HG03039 (cell line): ENCODE measurements at regions not wholly inside any gene's neighbourhood (a gene's known extent, or its start where the extent isn't known, plus 50 kb on each side); places are given as distances from the start of the nearest gene placed in this dataset.

Source experiments
- ATAC-seq: cut with Tn5 transposase; IDR thresholded peaks from one replicate; pipeline ENCODE4 v1.9.1; 2021; ENCODE audit warnings: mild to moderate bottlenecking, moderate library complexity; ENCODE audit not compliant: unreplicated experiment

DNA sequence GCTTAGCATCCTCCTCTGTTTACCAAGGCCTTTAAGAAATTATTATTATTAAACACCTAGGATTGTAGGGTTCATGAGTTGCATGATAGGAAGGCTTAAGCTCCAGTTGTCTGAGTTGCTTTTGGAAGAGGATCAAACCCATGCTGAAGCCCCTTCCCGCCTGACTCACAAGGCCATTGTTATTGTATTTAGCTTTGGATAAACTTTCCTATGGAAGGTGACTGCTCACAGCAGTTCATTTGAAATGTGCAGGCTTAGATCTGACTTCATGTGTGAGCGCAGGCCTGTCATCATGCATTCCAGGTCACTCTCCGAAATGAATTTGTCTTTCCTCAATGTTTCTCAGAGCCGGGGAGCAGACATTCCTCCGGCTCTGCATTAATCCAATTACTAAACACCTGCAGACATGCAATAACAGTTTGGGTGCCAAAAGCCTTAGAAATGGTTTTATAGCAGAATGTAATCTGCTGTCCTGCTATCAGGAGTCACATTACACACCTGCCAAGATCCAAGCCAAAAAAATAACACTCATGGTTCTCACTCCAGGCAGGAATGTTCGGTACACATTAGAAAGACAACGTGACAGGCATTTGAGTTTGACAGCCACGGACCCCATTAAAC is 119.9 kb downstream of the OSR1 start:
- ATAC-seq: no peak

- ATAC-seq: no peak
Measured at GRCh38 chr2:19235308-19235707, 123.1 kb downstream of the OSR1 start.

DNA sequence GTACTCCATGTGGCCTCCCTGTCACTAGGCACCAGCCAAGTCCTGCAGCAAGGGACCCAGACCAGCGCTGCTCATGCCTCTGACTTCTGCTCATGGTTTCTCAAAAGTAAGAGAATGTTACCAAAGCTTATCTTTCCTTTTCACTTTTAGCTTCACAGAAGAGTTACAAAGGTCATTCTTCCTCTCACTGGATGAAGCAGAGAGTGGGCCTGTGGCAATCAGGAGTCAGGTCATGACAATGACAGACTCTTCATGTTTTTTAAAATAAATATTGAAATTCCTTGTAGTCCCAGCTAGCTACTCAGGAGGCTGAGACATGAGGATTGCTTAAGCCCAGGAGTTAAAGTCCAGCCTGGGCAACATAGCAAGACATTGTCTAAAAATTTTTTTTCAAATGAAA is 126.1 kb downstream of the OSR1 start:
- ATAC-seq: no peak

DNA sequence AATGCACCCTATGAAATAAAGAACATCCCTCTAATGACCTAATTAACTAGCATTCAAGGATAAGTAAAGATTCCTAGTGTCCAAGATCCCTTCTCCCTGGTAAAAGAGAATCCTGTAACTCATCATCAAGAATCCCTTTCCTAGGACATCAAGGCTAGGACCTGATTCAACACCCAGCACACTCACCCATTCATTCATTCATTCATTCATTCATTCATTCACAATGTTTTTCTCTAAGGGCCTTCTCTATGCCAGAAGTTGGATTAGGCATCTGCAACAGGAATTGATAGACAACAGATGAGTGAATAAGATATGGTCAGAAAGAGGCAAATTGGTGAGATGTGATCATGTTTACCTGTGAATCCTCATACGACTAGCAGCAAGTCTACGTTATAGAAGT is 126.8 kb downstream of the OSR1 start:
- no peak for ATAC-seq

DNA sequence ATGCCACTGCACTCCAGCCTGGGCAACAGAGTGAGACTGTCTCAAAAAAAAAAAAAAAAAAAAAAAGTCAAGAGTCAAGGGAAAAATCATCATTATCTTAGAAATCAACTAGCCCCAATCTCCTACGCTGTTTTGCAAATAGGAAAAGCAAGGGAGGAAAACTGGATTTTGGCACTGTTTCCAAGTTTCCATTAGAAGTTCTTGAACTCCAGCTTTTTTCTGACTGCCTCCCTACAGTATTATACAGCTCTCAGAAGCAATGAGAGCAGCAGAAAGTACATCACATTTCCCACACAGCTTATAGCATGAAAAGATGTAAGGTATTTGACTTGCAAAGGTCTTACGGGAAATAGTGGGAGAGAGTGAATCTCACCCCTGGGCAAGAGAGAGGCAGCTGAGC is 127.8 kb downstream of the OSR1 start:
- ATAC-seq: no peak

DNA sequence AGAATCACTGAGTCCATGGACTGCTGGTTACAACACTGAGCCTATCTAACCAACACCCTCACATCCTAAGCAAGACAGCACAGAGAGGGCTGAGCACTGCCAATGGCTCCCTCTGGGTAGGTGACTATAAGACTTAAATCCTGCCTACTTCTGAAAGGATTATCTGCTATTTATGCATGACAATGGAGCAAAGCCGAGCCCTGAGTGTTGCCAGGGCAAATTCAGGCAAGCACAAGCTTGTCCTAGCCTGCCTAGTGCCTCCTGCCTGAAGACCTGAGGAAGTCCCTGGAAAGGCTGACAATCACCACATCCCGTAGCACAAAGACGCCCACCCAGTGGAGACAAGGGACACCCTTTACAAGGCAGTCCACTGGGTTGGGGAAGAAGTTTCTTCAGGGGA is 129.7 kb downstream of the OSR1 start:
- no peak for ATAC-seq

DNA sequence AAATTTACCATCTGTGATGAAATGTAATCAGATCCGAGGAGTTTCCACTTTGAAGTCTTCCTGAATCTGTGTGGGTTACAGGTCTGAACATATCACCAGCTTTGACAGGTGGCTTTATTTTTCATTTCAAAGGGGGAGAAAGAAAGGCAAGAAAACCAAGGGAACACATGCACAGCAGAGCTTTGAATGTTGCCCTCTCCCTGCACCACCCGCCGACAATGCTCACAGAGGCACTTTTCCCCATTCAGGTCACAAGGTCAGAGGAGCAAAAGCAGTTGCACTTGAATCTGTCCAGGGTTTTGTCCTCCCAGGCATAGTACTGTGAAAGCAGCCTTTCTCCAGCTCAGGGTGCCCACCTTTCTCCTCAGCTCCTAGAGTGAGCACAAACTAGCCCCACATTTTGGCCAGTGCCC is 130.2 kb downstream of the OSR1 start:
- no peak for ATAC-seq

GRCh38 chr2:19226871-19227270 is 131.6 kb downstream of the OSR1 start:
- no peak for ATAC-seq

DNA sequence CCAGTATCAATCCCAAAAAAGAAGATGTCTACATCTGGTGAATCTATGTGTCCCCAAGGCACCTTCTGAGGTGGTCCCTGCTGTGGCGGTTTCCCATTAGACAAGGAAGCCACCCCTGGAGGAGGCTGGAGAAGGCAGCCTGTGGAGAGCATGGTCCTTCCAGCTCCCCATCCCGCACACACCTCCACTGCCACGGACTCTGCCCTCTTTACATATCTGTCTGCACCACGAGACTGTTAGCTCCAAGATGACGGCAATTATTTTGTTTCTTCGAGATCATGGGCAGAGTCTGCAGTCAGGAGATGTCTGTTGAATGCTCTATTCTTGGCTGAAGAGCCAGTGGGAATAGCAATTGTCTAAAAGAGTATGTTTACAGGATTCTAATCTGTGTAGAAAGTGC is 132.0 kb downstream of the OSR1 start:
- ATAC-seq: no peak

DNA sequence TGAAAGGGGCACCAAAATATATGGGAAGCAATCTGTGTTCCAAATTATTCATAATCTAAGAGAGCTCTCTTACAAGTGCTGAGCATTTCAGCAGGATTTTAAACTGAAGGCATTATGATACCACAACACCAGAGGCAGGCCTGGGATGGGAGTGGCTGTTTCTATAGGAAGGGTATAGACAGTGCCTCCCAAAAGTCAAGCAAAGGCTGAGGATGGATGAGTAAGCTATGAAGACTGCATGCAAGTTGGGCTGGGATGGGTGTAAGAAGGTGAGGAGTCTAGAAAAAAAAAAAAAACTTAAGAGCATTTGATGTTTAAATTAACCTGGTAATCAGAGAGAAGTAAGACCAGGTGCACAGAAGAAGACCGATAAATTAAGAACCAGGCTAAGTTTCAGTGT is 132.5 kb downstream of the OSR1 start:
- ATAC-seq: no peak

GRCh38 chr2:19225126-19225525 is 133.3 kb downstream of the OSR1 start:
- no peak for ATAC-seq

DNA sequence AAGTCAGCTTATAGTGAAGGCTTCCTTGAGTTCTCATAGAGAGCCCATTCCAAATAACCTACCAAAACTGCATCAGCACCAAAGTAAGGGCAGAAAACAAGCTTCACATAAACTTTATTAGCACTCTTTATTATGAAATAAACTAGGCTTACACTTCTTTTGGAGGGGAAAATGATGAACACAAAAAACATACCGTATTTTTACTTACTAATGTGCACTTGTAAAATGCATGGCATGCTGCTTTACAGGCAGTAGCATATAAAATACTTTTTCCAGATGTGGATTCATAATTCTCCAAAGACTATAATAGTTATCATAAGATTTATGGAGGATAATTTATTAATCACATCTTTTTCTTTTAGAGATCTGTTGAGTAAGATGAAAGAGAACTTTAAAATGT is 133.9 kb downstream of the OSR1 start:
- no peak for ATAC-seq

DNA sequence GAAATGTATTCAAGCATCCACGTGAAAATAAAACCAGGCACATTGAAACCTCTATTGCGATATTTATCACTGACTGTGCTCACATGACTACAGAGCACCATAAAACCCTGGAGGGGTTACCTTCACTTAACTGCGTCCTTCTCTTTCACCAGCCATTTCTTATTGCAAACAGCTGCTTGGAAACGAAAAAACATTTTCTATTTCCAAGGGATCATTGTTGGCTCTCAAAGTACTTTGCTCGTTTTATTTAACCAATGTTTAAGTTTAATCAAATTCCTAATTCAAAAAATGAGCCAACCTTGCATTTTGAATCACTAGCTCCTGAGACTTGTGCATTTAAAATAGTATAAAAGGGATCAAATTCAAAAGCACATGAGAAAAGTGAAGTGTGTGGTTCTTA is 134.4 kb downstream of the OSR1 start:
- ATAC-seq: no peak

- ATAC-seq: no peak
Measured at GRCh38 chr2:19219060-19219459, 139.4 kb downstream of the OSR1 start.

DNA sequence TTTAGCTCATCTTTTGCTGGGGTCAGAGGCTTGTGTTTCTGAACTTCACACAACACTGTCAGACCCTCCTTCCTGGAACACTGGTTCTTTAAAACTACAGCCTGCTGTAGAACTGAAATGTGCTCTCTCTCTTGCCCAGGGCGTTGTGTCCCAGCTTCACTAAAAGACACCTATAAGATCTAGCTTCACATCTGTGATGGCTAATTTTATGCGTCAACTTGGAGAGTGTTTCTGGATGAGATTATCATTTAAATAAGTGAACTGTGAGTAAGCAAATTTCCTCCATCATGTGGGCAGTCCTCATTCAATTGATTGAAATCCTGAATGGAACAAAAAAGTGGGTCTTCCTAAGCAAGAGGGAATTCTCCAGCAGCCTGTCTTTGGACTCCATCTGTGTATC is 140.3 kb downstream of the OSR1 start:
- no peak for ATAC-seq

- ATAC-seq: no peak
Measured at GRCh38 chr2:19216676-19217602, 141.5 kb downstream of the OSR1 start.

- no peak for ATAC-seq
Measured at GRCh38 chr2:19216238-19216637, 142.2 kb downstream of the OSR1 start.

DNA sequence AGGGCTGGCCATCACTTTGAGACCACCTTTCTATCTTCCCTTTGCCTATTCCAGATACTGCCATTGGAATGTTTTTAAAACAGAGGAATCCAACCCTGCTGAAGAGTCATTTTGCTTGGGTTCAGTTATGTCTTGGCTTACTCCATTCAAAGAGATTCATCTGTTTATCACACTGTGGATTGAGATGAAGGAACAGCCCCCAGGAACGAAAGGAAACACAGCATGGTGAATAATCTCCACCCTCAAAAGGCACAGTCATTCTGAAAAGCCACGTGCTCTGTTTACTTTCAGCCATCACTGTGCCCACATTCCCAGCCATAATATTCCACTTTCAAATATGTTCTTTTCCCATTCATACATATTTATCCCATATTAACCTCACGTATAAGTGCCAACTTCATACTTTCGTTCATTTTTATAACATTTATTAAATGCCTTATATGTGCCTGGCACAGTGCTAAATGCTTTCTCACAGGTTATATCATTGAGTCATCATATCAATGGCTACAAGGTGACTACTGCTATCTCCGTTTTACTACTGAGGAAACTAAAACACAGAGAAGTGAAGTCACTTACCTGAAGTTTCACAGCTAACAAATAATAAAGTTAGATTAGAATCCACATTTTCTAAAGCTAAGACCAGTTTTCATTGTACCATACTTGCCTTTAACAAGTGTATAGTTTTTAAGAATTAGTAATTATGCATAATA is 143.6 kb downstream of the OSR1 start:
- ATAC-seq: no peak

DNA sequence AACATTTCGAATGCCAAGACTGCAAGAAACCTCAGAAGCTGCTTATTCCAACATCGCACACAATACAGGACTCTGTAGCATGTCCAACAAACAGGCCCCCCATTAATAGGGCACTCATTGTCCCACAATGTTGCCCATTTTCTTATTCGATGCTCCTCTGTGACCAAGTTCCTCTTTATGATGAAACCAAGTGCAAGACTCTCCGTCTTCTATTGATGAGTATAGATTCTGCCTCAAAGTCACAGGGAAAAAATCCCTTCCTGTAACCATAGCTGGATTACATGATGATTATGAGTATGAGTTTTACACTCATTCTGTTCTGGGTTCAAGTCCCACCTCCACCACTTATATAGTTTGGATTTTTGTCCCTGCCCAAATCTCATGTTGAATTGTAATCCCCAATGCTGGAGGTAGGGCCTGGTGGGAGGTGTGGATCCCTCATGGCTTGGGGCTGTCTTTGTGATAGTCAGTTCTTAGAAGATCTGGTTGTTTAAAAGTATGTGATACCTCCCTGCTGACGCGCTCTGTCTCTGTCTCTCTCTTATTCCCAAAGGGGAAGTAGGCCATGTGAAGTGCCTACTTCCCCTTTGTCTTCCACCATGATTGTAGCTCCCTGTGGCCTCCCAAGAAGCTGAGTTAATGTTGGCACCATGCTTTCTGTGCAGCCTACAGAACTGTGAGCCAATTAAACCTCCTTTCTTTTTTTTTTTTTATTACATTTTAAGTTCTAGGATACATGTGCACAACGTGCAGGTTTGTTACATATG is 148.7 kb downstream of the OSR1 start:
- no peak for ATAC-seq

GRCh38 chr2:19208479-19209199 is 149.8 kb downstream of the OSR1 start:
- ATAC-seq: no peak
